Endothelial cell of umbilical vein (primary cell): ENCODE measurements at regions not wholly inside any gene's neighbourhood (a gene's known extent, or its start where the extent isn't known, plus 50 kb on each side); places are given as distances from the start of the nearest gene placed in this dataset.

Experiments used
- BruUV-seq: library from RNA; stranded (reverse); fragments of 400-500 nt; replicated peaks from 2 replicates; lab custom pipeline; 2021; lab: Mats Ljungman, UMichigan
- CTCF ChIA-PET: fragments of 300-600, 350-600 bp; sonication (Branson Sonifier 250); formaldehyde crosslinking; loops from one replicate; lab custom pipeline; 2021; ENCODE audit warnings: antibody characterized with exemption, inconsistent platforms; lab: Charles Lee
- POLR2A ChIA-PET: fragments of 300-600, 350-600 bp; sonication (Branson Sonifier 250); formaldehyde crosslinking; loops from one replicate; lab custom pipeline; 2021; ENCODE audit warnings: antibody characterized with exemption, inconsistent platforms; lab: Charles Lee
- DNase-seq: peaks from one replicate; pipeline ENCODE4 v3.0.0-alpha.2; 2011; ENCODE audit warnings: low read depth, low spot score
- FAIRE-seq: peaks from 2 replicates; lab custom pipeline; 2011; peaks lifted over from hg19 to GRCh38; lab: Jason Lieb, UNC
- H2AFZ ChIP-seq: 2 replicates; pipeline ENCODE4 v1.6.0; 2012; ENCODE audit warnings: low read depth, low read length, control low read depth, inconsistent platforms
- H3K27ac ChIP-seq: 2 replicates; pipeline ENCODE4 v1.5.1; 2011; ENCODE audit warnings: low read depth, mild to moderate bottlenecking, control low read depth, low read length, moderate library complexity; ENCODE audit not compliant: insufficient read depth
- H3K27me3 ChIP-seq, 2 experiments: 2 replicates each; pipeline versions ENCODE4 v1.6.0 to v1.6.1; 2011; ENCODE audit warnings: low read length in 2 of 2, mixed read lengths in 1 of 2; ENCODE audit not compliant: control insufficient read depth in 2 of 2, insufficient read depth in 2 of 2
- H3K36me3 ChIP-seq, 2 experiments: 2 replicates in 1 of 2; 3 replicates in 1 of 2; pipeline ENCODE4 v1.5.1; 2011; ENCODE audit warnings: low read length in 2 of 2, mild to moderate bottlenecking in 1 of 2, moderate library complexity in 1 of 2; ENCODE audit not compliant: control insufficient read depth in 2 of 2, insufficient read depth in 2 of 2; ENCODE audit errors: extremely low read depth in 1 of 2
- H3K4me1 ChIP-seq: 3 replicates; pipeline ENCODE4 v1.5.1; 2011; ENCODE audit warnings: mild to moderate bottlenecking, low read length; ENCODE audit not compliant: control insufficient read depth, insufficient read depth; ENCODE audit errors: extremely low read depth
- H3K4me2 ChIP-seq: 2 replicates; pipeline ENCODE4 v1.6.1; 2011; ENCODE audit warnings: low read length, control low read depth, mixed read lengths; ENCODE audit not compliant: insufficient read depth
- H3K4me3 ChIP-seq, 3 experiments: fragments of 200-600 bp in 1 of 3; sonication (generic), shearing (Covaris generic) in 1 of 3; replicated peaks in 1 of 3; 2 replicates each; pipeline ENCODE4 v1.5.1; 2011 to 2016; ENCODE audit warnings: control low read depth in 3 of 3, low read length in 3 of 3, mild to moderate bottlenecking in 2 of 3, inconsistent platforms in 1 of 3, low read depth in 1 of 3, moderate library complexity in 1 of 3; ENCODE audit not compliant: insufficient read depth in 1 of 3
- H3K79me2 ChIP-seq: 2 replicates; pipeline ENCODE4 v1.6.0; 2012; ENCODE audit warnings: low read length, inconsistent platforms; ENCODE audit not compliant: control insufficient read depth, insufficient read depth
- H3K9ac ChIP-seq: replicated peaks from 2 replicates; pipeline ENCODE3; 2011; ENCODE audit warnings: low read length, control low read depth; ENCODE audit not compliant: insufficient read depth; ENCODE audit errors: extremely low read depth
- H3K9me1 ChIP-seq: replicated peaks from 3 replicates; pipeline ENCODE4 v1.6.0; 2011; ENCODE audit warnings: mild to moderate bottlenecking, low read length; ENCODE audit not compliant: control insufficient read depth, insufficient read depth; ENCODE audit errors: extremely low read depth
- H3K9me3 ChIP-seq: replicated peaks from 2 replicates; pipeline ENCODE4 v1.5.1; 2012; ENCODE audit warnings: low read length, inconsistent platforms; ENCODE audit not compliant: control insufficient read depth, insufficient read depth
- H4K20me1 ChIP-seq: replicated peaks from 2 replicates; pipeline ENCODE3; 2011; ENCODE audit warnings: mild to moderate bottlenecking, low read length; ENCODE audit not compliant: control insufficient read depth, insufficient read depth; ENCODE audit errors: extremely low read depth
- EZH2 ChIP-seq: IDR thresholded peaks from 2 replicates; pipeline ENCODE4 v1.6.1; 2012; ENCODE audit warnings: borderline replicate concordance, low read depth, mild to moderate bottlenecking, moderate library complexity, low read length, inconsistent platforms; ENCODE audit not compliant: severe bottlenecking
- FOS ChIP-seq: IDR thresholded peaks from 2 replicates; pipeline ENCODE4 v1.6.1; 2011; ENCODE audit warnings: mild to moderate bottlenecking, low read length, moderate library complexity, borderline replicate concordance; ENCODE audit not compliant: insufficient read depth
- GATA2 ChIP-seq: IDR thresholded peaks from 2 replicates; pipeline ENCODE4 v1.7.0; 2011; ENCODE audit warnings: low read depth, mild to moderate bottlenecking, moderate library complexity, mixed read lengths, low read length; ENCODE audit not compliant: insufficient read length, insufficient read depth
- JUN ChIP-seq: IDR thresholded peaks from 2 replicates; pipeline ENCODE4 v1.6.1; 2011; ENCODE audit warnings: borderline replicate concordance, low read depth; ENCODE audit not compliant: insufficient read length, insufficient read depth
- MYC ChIP-seq: IDR thresholded peaks from one replicate; pipeline ENCODE4 v1.6.1; 2011; ENCODE audit warnings: mild to moderate bottlenecking, low read depth, low read length
- POLR2A ChIP-seq: IDR thresholded peaks from 2 replicates; pipeline ENCODE4 v1.6.1; 2012; ENCODE audit warnings: low read depth, mild to moderate bottlenecking, control low read depth, low read length
- POLR2AphosphoS5 ChIP-seq: IDR thresholded peaks from 2 replicates; pipeline ENCODE4 v1.6.1; 2012; ENCODE audit warnings: low read depth, mild to moderate bottlenecking, control low read depth, low read length, moderate library complexity; ENCODE audit not compliant: insufficient read depth
- dilution Hi-C: fragments of 300-500 bp; cut with MboI; formaldehyde crosslinking; loops from one replicate; pipeline ENCODE4 v1.15.0; 2019; ENCODE audit warnings: low sequenced_read_pairs; ENCODE audit not compliant: extremely low pct_ligation_motif_present
- intact Hi-C: fragments of 100-400 bp; cut with micrococcal nuclease; formaldehyde crosslinking; loops from one replicate; pipeline ENCODE4 v1.10.0; 2022
- TF ChIP-seq, protein P1 (sequence below): IDR thresholded peaks from 2 replicates; pipeline ENCODE4 v1.6.1; 2011; ENCODE audit not compliant: insufficient read depth, insufficient read length
- TF ChIP-seq, protein P2 (sequence below), 2 donors: IDR thresholded peaks; 1 replicate in 1 of 2; 2 replicates in 1 of 2; pipeline ENCODE4 v1.5.1; 2011; ENCODE audit warnings: low read length in 2 of 2, mild to moderate bottlenecking in 2 of 2, moderate library complexity in 2 of 2, control low read depth in 1 of 2, inconsistent platforms in 1 of 2, low read depth in 1 of 2; ENCODE audit not compliant: insufficient read depth in 1 of 2; ENCODE audit errors: extremely low read depth in 1 of 2

DNA sequence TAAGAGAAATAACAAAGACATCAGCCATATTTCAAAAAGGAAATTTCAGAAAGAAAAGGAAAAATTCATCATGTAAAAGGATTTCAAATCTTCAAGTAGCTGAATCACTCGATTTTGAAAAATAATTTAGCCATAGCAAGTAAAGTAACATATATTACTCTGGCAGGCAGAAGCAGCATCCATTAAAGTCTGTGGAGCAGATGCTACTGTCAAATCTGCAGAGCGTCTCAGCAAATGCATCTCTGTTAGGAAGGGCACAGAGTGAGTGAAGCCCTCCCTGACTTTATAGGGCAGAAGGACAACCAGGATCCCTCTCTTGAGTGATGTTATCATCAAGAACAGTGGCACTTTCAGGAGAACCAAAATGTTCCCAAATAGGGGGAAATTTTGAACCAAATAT, 445.5 kb downstream of the EFNB2 start:
- intact Hi-C loops (no loop called here), dilution Hi-C loops (no loop called here)
- Histone ChIP-seq H3K27ac (no peak overlapping the region), H4K20me1 (no peaks in the 10 kb centered on the region), H3K9ac (no peak overlapping the region), H3K27me3 (no peaks in the 10 kb centered on the region), H3K36me3 (no peaks in the 10 kb centered on the region), H3K9me1 (no peaks in the 10 kb centered on the region), H3K4me3 (no peak overlapping the region), H3K9me3 (no peaks in the 10 kb centered on the region), H3K79me2 (no peaks in the 10 kb centered on the region), H3K4me2 (no peak overlapping the region), H3K4me1 (no peaks in the 10 kb centered on the region), H2AFZ (no peak overlapping the region)
- POLR2A ChIA-PET, result no interaction called here
- no peak for DNase-seq
- TF ChIP-seq GATA2, result no peak
- no peak for TF ChIP-seq EZH2
- TF ChIP-seq, protein P1, sequence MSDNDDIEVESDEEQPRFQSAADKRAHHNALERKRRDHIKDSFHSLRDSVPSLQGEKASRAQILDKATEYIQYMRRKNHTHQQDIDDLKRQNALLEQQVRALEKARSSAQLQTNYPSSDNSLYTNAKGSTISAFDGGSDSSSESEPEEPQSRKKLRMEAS, result no peak
- TF ChIP-seq POLR2A, result no peak
- no peak for TF ChIP-seq FOS
- no peak for TF ChIP-seq JUN
- BruUV-seq, result no TSS peak
- CTCF ChIA-PET, result interaction anchor here (1.4 kb wide), 1 partner anchor 446 kb away, joined by 3 read pairs; no protein-coding TSS in a partner anchor
- no peak for FAIRE-seq

DNA sequence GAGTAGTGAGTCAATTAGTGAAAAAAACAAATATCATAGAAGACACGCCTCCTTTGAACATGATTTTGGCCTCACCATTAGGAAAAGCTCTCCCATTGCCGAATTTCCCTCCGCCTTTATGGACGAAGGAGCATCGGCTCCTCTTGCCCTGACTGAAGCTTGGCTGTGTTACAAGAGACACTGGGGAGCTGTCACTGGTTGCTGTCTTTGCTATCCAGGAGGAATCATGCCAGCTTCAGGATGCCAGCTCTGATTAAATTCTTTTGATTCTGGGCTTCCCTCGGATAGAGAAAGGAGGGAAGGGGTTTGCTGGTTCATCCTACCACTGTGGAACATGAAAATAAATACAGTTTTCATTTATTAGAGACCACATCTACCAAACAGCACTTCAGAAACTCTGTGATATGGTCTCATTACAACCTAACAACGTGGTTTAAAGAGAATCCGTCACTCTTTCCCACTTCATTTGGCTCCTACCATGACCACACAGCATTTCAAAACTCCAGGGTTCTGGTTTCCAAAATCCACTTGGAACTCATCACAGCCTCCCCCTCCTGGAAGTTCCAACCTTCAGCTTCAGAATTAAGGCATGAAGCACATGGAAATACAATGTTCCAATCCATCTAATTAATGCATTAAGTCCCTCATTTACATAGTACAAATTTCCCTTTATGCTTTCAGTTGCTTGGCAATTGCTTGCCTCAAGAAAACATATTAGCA, 446.0 kb downstream of the EFNB2 start:
- dilution Hi-C loops (no loop called here), intact Hi-C loops (loop anchor here (10.0 kb wide), 2 partner anchors 405 to 1515 kb away; no protein-coding TSS in a partner anchor)
- Histone ChIP-seq H3K4me1 (no peaks in the 10 kb centered on the region), H3K4me2 (no peak overlapping the region), H3K9me3 (no peaks in the 10 kb centered on the region), H3K9me1 (no peaks in the 10 kb centered on the region), H3K36me3 (no peaks in the 10 kb centered on the region), H3K27ac (no peak overlapping the region), H2AFZ (no peak overlapping the region), H3K4me3 (no peak overlapping the region), H4K20me1 (no peaks in the 10 kb centered on the region), H3K27me3 (no peaks in the 10 kb centered on the region), H3K9ac (no peak overlapping the region), H3K79me2 (no peaks in the 10 kb centered on the region)
- FAIRE-seq (no peak), DNase-seq (no peak)
- CTCF ChIA-PET, result interaction anchor here (1.4 to 1.6 kb wide), 2 partner anchors 7 to 447 kb away, joined by 3 read pairs; no protein-coding TSS in a partner anchor
- POLR2A ChIA-PET, result no interaction called here
- no peak for TF ChIP-seq FOS
- no peak for TF ChIP-seq MYC
- TF ChIP-seq, protein P2, sequence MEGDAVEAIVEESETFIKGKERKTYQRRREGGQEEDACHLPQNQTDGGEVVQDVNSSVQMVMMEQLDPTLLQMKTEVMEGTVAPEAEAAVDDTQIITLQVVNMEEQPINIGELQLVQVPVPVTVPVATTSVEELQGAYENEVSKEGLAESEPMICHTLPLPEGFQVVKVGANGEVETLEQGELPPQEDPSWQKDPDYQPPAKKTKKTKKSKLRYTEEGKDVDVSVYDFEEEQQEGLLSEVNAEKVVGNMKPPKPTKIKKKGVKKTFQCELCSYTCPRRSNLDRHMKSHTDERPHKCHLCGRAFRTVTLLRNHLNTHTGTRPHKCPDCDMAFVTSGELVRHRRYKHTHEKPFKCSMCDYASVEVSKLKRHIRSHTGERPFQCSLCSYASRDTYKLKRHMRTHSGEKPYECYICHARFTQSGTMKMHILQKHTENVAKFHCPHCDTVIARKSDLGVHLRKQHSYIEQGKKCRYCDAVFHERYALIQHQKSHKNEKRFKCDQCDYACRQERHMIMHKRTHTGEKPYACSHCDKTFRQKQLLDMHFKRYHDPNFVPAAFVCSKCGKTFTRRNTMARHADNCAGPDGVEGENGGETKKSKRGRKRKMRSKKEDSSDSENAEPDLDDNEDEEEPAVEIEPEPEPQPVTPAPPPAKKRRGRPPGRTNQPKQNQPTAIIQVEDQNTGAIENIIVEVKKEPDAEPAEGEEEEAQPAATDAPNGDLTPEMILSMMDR (IDR thresholded peaks at IDR 0.05; ENCODE audit: extremely low read depth in 1 of 2, insufficient read depth in 1 of 2, low read depth in 1 of 2, low read length in 2 of 2), result no peak
- TF ChIP-seq POLR2AphosphoS5, result no peak
- TF ChIP-seq, protein P1, result no peak
- no peak for TF ChIP-seq GATA2
- no peak for TF ChIP-seq EZH2
- TF ChIP-seq JUN, result no peak
- no peak for TF ChIP-seq POLR2A
- BruUV-seq, result no TSS peak
